Stomach smooth muscle (tissue), 2 donors: ENCODE measurements at regions not wholly inside any gene's neighbourhood (a gene's known extent, or its start where the extent isn't known, plus 50 kb on each side); places are given as distances from the start of the nearest gene placed in this dataset.

ENCODE experiments used
- H3K27ac ChIP-seq: one replicate; pipeline ENCODE4 v1.7.0; 2013; ENCODE audit warnings: mild to moderate bottlenecking, low read length, inconsistent platforms
- H3K27me3 ChIP-seq, 2 donors: one replicate each; pipeline ENCODE4 v1.7.0; 2013; ENCODE audit warnings: low read length in 2 of 2; ENCODE audit not compliant: insufficient read depth in 2 of 2, control insufficient read depth in 1 of 2
- H3K36me3 ChIP-seq, 2 donors: one replicate each; pipeline ENCODE4 v1.7.0; 2013; ENCODE audit warnings: low read length in 2 of 2; ENCODE audit not compliant: control insufficient read depth in 2 of 2, insufficient read depth in 2 of 2
- H3K4me1 ChIP-seq: one replicate; pipeline ENCODE4 v1.7.0; 2013; ENCODE audit warnings: low read length; ENCODE audit not compliant: control insufficient read depth, insufficient read depth
- H3K4me3 ChIP-seq, 2 donors: one replicate each; pipeline ENCODE4 v1.7.0; 2013; ENCODE audit warnings: low read length in 2 of 2
- H3K9ac ChIP-seq, 2 donors: one replicate each; pipeline ENCODE4 v1.7.0; 2013; ENCODE audit warnings: low read length in 2 of 2, mild to moderate bottlenecking in 1 of 2
- H3K9me3 ChIP-seq, 2 donors: one replicate each; pipeline ENCODE4 v1.7.0; 2013; ENCODE audit warnings: low read length in 2 of 2; ENCODE audit not compliant: control insufficient read depth in 2 of 2
- donor health status: healthy.
- donor health status: Pancreatic carcinoma.

- Histone ChIP-seq H3K9ac (peak overlapping the region in 1 of 2 donors; percentile 47), H3K27ac (peak overlapping the region; percentile 98), H3K9me3 (no peaks in the 10 kb centered on the region), H3K4me1 (peaks cover 69% of the 10 kb centered on the region), H3K4me3 (peak overlapping the region in 1 of 2 donors; percentile 22), H3K27me3 (no peaks in the 10 kb centered on the region), H3K36me3 (no peaks in the 10 kb centered on the region)
Measured at GRCh38 chr11:126113012-126113411, 50.3 kb upstream of the CDON start.

- H3K27ac ChIP-seq = peak overlapping the region; percentile 98
- no peaks in the 10 kb centered on the region for H3K27me3 ChIP-seq
- no peak overlapping the region for H3K4me3 ChIP-seq
- H3K9me3 ChIP-seq = no peaks in the 10 kb centered on the region
- peaks cover 69% of the 10 kb centered on the region for H3K4me1 ChIP-seq
- no peaks in the 10 kb centered on the region for H3K36me3 ChIP-seq
- H3K9ac ChIP-seq = peak overlapping the region in 1 of 2 donors; percentile 47
Measured at GRCh38 chr11:126112547-126112946, 49.9 kb upstream of the CDON start.
